Brain pericyte (primary cell): ENCODE measurements at regions not wholly inside any gene's neighbourhood (a gene's known extent, or its start where the extent isn't known, plus 50 kb on each side); places are given as distances from the start of the nearest gene placed in this dataset.
"Not testable (repeated sequence)": the region's sequence is repeated elsewhere in the genome, so short reads cannot be mapped to it uniquely, and the experiment has no call there.

Experiments
- DNase-seq: peaks from one replicate; pipeline ENCODE4 v3.0.0-alpha.2; 2012; ENCODE audit warnings: low read depth, low spot score

DNA sequence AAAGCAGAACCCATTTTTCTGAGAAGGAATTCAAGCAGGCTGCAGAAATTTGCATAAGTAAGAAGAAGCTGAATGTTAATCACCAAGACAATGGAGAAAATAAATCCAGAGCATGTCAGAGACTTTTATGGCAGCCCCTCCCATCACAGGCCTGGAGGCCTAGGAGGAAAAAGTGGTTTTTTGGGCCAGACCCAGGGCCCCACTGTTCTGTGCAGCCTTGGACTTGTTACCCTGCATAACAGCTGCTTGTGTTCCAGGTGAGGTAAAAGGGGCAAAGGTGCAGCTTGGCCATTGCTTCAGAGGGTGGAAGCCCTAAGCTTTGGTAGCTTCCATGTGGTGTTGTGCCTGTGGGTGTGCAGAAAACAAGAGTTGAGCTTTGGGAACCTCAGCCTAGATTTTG is 1516.2 kb upstream of the PCDH10 start:
- no peak for DNase-seq

GRCh38 chr4:131635191-131635590 is 1513.9 kb upstream of the PCDH10 start:
- no peak for DNase-seq

DNA sequence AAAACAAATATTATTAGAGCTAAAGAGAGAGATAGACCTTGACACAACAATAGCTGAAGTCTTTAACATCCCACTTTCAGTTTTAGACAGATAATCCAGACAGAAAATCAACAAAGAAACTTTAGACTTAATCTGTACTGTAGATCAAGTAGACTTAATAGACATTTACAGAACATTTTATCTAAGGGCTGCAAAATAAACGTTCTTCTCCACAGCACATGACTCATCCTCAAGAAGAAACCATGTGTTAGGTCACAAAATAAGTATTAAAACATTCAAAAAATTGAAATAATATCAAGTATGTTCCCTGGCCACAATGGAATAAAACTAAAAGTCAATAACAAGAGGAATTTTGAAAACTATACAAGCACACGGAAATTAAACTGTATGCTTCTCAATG is 1510.3 kb upstream of the PCDH10 start:
- no peak for DNase-seq

- DNase-seq: no peak
These were observed 1504.5 kb upstream of the PCDH10 start for GRCh38 chr4:131644619-131645018.

GRCh38 chr4:131649227-131649626 is 1499.9 kb upstream of the PCDH10 start:
- DNase-seq: no peak

DNA sequence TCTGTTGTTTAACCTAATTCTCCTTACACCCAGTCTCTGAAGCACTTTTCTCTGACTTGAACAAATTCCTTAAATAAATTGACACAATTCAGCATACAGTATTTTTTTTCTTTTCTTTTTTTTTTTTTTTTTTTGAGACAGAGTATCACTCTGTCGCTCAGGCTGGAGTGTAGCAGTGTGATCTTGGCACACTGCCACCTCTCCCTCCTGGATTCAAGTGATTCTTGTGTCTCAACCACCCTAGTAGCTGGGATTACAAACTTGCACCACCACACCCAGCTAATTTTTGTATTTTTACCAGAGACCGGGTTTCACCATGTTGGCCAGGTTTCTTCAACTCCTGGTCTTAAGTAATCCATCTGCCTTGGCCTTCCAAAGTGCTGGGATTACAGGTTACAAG is 1498.1 kb upstream of the PCDH10 start:
- DNase-seq: no peak

GRCh38 chr4:131683314-131683713 is 1465.8 kb upstream of the PCDH10 start:
- not testable (repeated sequence) for DNase-seq

DNA sequence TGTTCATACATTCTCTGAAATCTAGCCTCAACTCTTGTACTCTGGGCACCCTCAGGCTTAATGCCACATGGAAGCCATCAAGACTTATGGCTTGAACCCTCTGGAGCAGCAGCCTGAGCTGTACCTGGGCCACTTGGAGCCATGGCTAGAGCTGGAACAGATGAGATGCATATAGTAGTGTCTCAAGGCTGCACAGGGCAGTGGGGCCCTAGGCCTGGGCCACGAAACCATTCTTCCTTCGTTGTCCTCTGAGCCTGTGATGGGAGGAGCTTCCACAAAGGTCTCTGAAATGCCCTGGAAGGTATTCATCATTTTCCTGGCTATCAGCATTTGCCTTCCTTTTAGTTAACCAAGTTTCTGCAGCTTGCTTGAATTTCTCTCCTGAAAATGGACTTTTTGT is 1427.2 kb upstream of the PCDH10 start:
- DNase-seq: no peak

GRCh38 chr4:131723069-131723468 is 1426.0 kb upstream of the PCDH10 start:
- DNase-seq: not testable (repeated sequence)

- DNase-seq: not testable (repeated sequence)
These were observed 1424.2 kb upstream of the PCDH10 start for GRCh38 chr4:131724847-131725246.

DNA sequence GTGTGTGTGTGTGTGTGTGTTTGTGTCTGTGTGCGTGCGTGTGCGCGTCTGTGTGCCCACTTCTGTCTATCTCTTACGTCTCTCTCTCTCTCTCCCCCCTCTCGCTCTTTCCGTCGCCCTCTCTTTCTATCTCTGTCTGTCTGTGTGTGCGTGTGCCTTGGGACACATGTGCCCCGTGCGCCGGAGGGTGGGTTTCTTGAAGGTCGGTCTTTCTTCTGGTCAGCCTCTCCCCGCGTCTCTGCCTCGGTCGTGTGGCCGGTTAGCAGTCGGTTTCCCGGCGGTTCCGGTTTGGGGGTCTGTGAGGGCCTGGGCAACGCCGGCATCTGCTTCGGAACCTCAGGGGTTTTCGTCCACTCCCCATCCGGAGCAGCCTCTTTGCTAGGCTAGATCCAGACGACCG is 1423.6 kb upstream of the PCDH10 start:
- not testable (repeated sequence) for DNase-seq

- not testable (repeated sequence) for DNase-seq
These were observed 1422.2 kb upstream of the PCDH10 start for GRCh38 chr4:131726940-131727339.

DNA sequence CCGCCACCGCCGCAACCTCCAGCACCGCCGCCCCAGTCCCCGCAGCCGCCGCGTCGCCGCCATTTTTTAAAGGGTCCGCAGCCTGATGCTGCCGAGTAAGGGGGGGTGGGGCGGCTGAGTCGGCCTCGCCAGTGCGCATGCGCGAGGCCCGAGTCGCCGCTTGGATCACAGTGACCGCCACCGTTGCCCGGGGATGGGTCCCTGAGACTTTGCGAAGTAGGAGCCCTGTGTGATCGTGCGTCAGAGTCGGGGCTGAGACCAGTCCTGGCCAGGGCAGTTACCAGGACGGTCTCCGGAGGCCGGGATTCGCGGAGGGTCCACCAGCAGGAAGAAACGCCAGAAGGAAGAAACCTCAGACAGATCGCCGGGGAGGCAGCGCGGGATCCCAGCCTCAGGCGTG is 1421.7 kb upstream of the PCDH10 start:
- DNase-seq: not testable (repeated sequence)

DNA sequence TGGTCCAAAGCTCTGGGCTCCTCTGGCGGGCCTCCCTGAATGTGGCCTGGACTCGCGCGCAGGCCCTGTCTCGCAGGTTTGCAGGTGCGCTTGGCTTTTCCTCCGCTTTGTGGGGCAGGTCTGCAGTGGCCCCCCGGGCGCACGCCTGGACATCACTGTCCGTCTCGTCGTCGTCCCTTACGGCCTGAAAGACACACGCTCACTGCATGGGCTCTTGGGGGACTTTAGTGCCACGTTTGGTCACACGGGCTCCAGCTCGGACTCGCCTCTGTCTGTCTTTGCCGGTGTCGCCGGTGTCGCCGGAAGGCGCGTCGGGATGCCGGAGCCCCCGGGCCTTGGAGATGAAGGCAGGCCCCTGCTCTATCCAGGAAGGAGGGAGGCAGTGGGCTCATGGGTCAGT is 1419.9 kb upstream of the PCDH10 start:
- not testable (repeated sequence) for DNase-seq

- not testable (repeated sequence) for DNase-seq
These were observed 1419.2 kb upstream of the PCDH10 start for GRCh38 chr4:131729716-131730398.

GRCh38 chr4:131730574-131730973 is 1418.5 kb upstream of the PCDH10 start:
- not testable (repeated sequence) for DNase-seq

DNA sequence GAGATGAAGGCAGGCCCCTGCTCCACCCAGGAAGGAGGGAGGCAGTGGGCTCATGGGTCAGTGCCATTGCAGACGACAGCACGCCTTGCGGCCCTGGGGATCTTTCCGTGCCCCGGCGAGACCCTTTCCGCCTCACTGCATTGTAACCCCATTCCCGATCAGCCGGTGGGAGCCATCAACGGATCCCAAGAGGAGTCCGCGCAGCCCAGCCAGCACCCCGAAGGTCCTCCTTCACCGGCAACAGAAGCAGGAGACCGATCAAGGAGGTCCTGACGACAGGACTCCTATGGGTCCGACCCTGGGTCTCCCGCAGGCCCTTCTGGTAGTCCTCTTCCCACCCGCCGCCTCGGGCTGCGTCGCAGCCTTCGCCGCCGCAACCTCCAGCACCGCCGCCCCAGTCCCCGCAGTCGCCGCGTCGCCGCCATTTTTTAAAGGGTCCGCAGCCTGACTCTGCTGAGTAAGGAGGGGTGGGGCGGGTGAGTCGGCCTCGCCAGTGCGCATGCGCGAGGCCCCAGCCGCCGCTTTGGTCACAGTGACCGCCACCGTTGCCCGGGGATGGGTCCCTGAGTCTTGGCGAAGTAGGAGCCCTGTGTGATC is 1417.0 kb upstream of the PCDH10 start:
- DNase-seq: not testable (repeated sequence)

DNA sequence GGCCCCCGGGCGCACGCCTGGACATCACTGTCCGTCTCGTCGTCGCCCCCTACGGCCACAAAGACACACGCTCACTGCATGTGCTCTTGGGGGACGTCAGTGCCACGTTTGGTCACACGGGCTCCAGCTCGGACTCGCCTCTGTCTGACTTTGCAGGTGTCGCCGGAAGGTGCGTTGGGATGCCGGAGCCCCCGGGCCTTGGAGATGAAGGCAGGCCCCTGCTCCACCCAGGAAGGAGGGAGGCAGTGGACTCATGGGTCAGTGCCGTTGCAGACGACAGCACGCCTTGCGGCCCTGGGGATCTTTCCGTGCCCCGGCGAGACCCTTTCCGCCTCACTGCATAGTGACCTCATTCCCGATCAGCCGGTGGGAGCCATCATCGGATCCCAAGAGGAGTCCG is 1414.8 kb upstream of the PCDH10 start:
- DNase-seq: not testable (repeated sequence)

DNA sequence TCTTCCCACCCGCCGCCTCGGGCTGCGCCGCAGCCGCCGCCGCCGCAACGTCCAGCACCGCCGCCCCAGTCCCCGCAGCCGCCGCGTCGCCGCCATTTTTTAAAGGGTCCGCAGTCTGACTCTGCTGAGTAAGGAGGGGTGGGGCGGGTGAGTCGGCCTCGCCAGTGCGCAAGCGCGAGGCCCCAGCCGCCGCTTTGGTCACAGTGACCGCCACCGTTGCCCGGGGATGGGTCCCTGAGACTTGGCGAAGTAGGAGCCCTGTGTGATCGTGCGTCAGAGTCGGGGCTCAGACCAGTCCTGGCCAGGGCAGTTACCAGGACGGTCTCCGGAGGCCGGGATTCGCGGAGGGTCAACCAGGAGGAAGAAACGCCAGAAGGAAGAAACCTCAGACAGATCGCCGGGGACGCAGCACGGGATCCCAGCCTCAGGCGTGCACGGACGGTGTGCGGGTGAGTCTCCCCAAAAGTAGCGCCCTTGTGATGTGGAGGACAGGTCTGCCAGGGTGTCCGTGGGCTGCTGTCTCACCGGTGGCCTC is 1414.2 kb upstream of the PCDH10 start:
- not testable (repeated sequence) for DNase-seq

GRCh38 chr4:131738991-131739390 is 1410.1 kb upstream of the PCDH10 start:
- DNase-seq: not testable (repeated sequence)

- not testable (repeated sequence) for DNase-seq
These were observed 1407.3 kb upstream of the PCDH10 start for GRCh38 chr4:131741836-131742235.

- DNase-seq: not testable (repeated sequence)
These were observed 1406.4 kb upstream of the PCDH10 start for GRCh38 chr4:131742536-131743205.

DNA sequence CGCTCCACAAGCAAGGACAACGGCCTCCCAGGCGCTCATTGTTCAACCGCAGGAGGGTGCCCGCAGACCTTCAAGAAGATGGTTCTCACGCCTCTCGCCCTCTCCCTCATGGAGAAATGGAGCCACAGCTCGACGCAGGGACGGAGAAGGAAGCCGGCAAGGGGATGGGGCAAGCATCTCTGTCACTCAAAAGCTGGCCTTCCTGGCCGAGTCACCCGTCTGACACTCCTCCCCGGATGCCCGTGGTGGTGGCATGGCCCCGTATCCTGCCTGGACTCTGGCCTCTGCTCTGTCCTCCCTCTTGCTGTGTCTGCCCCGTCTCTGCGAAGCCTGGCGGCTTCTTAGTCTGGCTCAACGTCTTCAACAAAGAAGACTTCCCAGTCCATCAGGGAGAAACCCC is 1405.7 kb upstream of the PCDH10 start:
- DNase-seq: not testable (repeated sequence)
